Heart right ventricle (tissue), 16 donors: ENCODE measurements at regions not wholly inside any gene's neighbourhood (a gene's known extent, or its start where the extent isn't known, plus 50 kb on each side); places are given as distances from the start of the nearest gene placed in this dataset.

Experiments
- ATAC-seq, 8 donors: fragments of 200-7000 bp; cut with Tn5 transposase; one replicate each; pipeline ENCODE4 v1.9.1; 2020; ENCODE audit warnings: mild to moderate bottlenecking in 8 of 8, moderate library complexity in 8 of 8, moderate number of reproducible peaks in 1 of 8
- DNase-seq, 2 donors: peaks; one replicate each; pipeline ENCODE4 v3.0.0-alpha.2; 2020
- H3K27ac ChIP-seq, 10 donors: fragments of 200-600 bp; sonication (generic) in 2 of 10; one replicate each; pipeline versions ENCODE4 v1.5.0 to v1.8.0; 2020 to 2022; ENCODE audit warnings: mild to moderate bottlenecking in 3 of 10
- H3K27me3 ChIP-seq, 7 donors: fragments of 200-600 bp; one replicate each; pipeline ENCODE4 v1.8.0; 2021 to 2022; ENCODE audit warnings: mild to moderate bottlenecking in 2 of 7
- H3K36me3 ChIP-seq, 9 donors: fragments of 200-600 bp; sonication (generic) in 1 of 9; one replicate each; pipeline versions ENCODE4 v1.5.0 to v1.8.0; 2020 to 2022; ENCODE audit warnings: mild to moderate bottlenecking in 2 of 9
- H3K4me1 ChIP-seq, 9 donors: fragments of 200-600 bp; sonication (generic) in 1 of 9; one replicate each; pipeline versions ENCODE4 v1.5.0 to v1.8.0; 2020 to 2022; ENCODE audit warnings: mild to moderate bottlenecking in 4 of 9
- H3K4me3 ChIP-seq, 10 donors: fragments of 200-600 bp; sonication (generic) in 2 of 10; one replicate each; pipeline versions ENCODE4 v1.5.0 to v1.8.0; 2020 to 2022; ENCODE audit warnings: mild to moderate bottlenecking in 7 of 10, moderate library complexity in 2 of 10
- H3K9me3 ChIP-seq, 11 donors: fragments of 200-600 bp in 10 of 11; sonication (generic) in 2 of 11; one replicate each; pipeline versions ENCODE4 v1.5.0 to v1.8.0; 2013 to 2022; ENCODE audit warnings: mild to moderate bottlenecking in 2 of 11, control low read depth in 1 of 11, moderate library complexity in 1 of 11
- CTCF ChIP-seq, 9 donors: fragments of 200-600 bp; sonication (generic) in 2 of 9; IDR thresholded peaks; one replicate each; pipeline versions ENCODE4 v1.5.0 to v1.8.0; 2021 to 2022; ENCODE audit warnings: antibody characterized with exemption in 9 of 9, mild to moderate bottlenecking in 5 of 9, moderate library complexity in 1 of 9
- WGBS, 2 donors: extraction: QIAGEN DNeasy Blood & Tissue Kit; methylation state at CpG; one replicate each; pipeline ENCODE4 v1.1.7; 2013; ENCODE audit warnings: inconsistent platforms in 1 of 2; 5-methylcytosine and 5-hydroxymethylcytosine counted together
- intact Hi-C, 10 donors: fragments of 100-400 bp; cut with DNase I; formaldehyde crosslinking; loops; one replicate each; pipeline versions ENCODE4 v1.11.1 to v1.14.2; 2022
- donor health status: Arrhythmogenic right ventricular cardiomyopathy.
- donor health status: ischemic (EF 13 %, LVEDD 7.1; RV severe dilation, severe dysfunction).
- donor health status: healthy with polysubstance abuse.
- donor health status: DM: no; HTN: yes; CAD: no.
- donor health status: DM: no; HTN: no; CAD: no.
- donor health status: ischemic (EF 25% LVEDD 6.9; RV normal size, moderate dysfunction).
- donor health status: ischemic (EF 25% LVEDD 5.7; RV mildly dilated, moderate dysfunction).
- donor health status: healthy.
- donor health status: DM: yes; HTN: yes; CAD: no.
- donor health status: Ischemic cardiomyopathy.
- donor health status: ischemic (EF 35%, LVEDD 5.7; RV mildly dilated, moderate dysfunction).
- donor health status: nonischemic (EF 11% LVEDD 7.7; RV severe dilation, severe dysfunction).
- donor health status: DM: yes; HTN: yes; CAD: no.
- donor health status: PGD.
- donor health status: ischemic (EF 29% LVEDD 5.4; RV normal size, mild dysfunction).
- donor health status: nonischemic (EF 23%, LVEDD 6.1; RV moderate dilation, normal function).

GRCh38 chr2:194566907-194567660, 1089.9 kb upstream of the SLC39A10 start:
- Histone ChIP-seq H3K9me3 (no peaks in the 10 kb centered on the region), H3K27ac (no peak overlapping the region), H3K27me3 (no peaks in the 10 kb centered on the region), H3K36me3 (no peaks in the 10 kb centered on the region), H3K4me3 (no peak overlapping the region), H3K4me1 (no peaks in the 10 kb centered on the region)
- intact Hi-C loops, result no loop called here
- ATAC-seq (no peak), DNase-seq (no peak)
- 83 to 87% methylated on average over 1 of the region's 1 CpG for WGBS, 2 donors
- TF ChIP-seq CTCF (IDR thresholded peaks at IDR 0.05), result no peak

GRCh38 chr2:194564422-194564821, 1092.6 kb upstream of the SLC39A10 start:
- WGBS, 2 donors, result 56 to 63% methylated on average over 2 of the region's 2 CpGs
- Histone ChIP-seq H3K9me3 (peaks cover 0 to 11% (median 0%) of the 10 kb centered on the region in 11 donors), H3K27me3 (no peaks in the 10 kb centered on the region), H3K4me1 (no peaks in the 10 kb centered on the region), H3K27ac (no peak overlapping the region), H3K4me3 (no peak overlapping the region), H3K36me3 (no peaks in the 10 kb centered on the region)
- intact Hi-C loops, result no loop called here
- TF ChIP-seq CTCF (IDR thresholded peaks at IDR 0.05), result no peak
- no peak for DNase-seq
- ATAC-seq, result no peak

- Histone ChIP-seq H3K27ac (no peak overlapping the region), H3K9me3 (peaks cover 0 to 13% (median 0%) of the 10 kb centered on the region in 11 donors), H3K4me3 (no peak overlapping the region), H3K36me3 (no peaks in the 10 kb centered on the region), H3K4me1 (no peaks in the 10 kb centered on the region), H3K27me3 (no peaks in the 10 kb centered on the region)
- ATAC-seq (no peak), DNase-seq (no peak)
- WGBS, 2 donors, result 71 to 74% methylated on average over 2 of the region's 2 CpGs
- intact Hi-C loops, result no loop called here
- no peak for TF ChIP-seq CTCF (IDR thresholded peaks at IDR 0.05)
Observed at GRCh38 chr2:194562329-194562728, 1094.7 kb upstream of the SLC39A10 start.

- intact Hi-C loops, result no loop called here
- Histone ChIP-seq H3K27ac (no peak overlapping the region), H3K9me3 (peaks cover 0 to 13% (median 0%) of the 10 kb centered on the region in 11 donors), H3K27me3 (no peaks in the 10 kb centered on the region), H3K36me3 (no peaks in the 10 kb centered on the region), H3K4me3 (no peak overlapping the region), H3K4me1 (no peaks in the 10 kb centered on the region)
- WGBS, 2 donors, result 83 to 90% methylated on average over 3 of the region's 3 CpGs
- TF ChIP-seq CTCF (IDR thresholded peaks at IDR 0.05), result no peak
- DNase-seq, result no peak
- no peak for ATAC-seq
Observed at GRCh38 chr2:194559964-194560363, 1097.1 kb upstream of the SLC39A10 start.
